Fibroblast of lung (primary cell): ENCODE measurements at regions not wholly inside any gene's neighbourhood (a gene's known extent, or its start where the extent isn't known, plus 50 kb on each side); places are given as distances from the start of the nearest gene placed in this dataset.

Experiments
- DNase-seq, 2 donors: peaks; one replicate each; pipeline versions ENCODE4 v3.0.0 to v3.0.0-alpha.2; 2010; ENCODE audit warnings: low read depth in 2 of 2
- H2AFZ ChIP-seq: 2 replicates; pipeline ENCODE4 v1.5.1; 2012; ENCODE audit warnings: low read length, control low read depth, inconsistent platforms
- H3K27ac ChIP-seq: 2 replicates; pipeline ENCODE4 v1.5.1; 2011; ENCODE audit warnings: low read length, control low read depth; ENCODE audit not compliant: insufficient read depth
- H3K27me3 ChIP-seq: 2 replicates; pipeline ENCODE4 v1.5.1; 2011; ENCODE audit warnings: mild to moderate bottlenecking, low read length; ENCODE audit not compliant: control insufficient read depth, insufficient read depth
- H3K36me3 ChIP-seq: 2 replicates; pipeline ENCODE4 v1.5.1; 2011; ENCODE audit warnings: low read length; ENCODE audit not compliant: control insufficient read depth, insufficient read depth
- H3K4me1 ChIP-seq: 2 replicates; pipeline ENCODE4 v1.5.1; 2011; ENCODE audit warnings: low read length; ENCODE audit not compliant: control insufficient read depth, insufficient read depth; ENCODE audit errors: extremely low read depth
- H3K4me2 ChIP-seq: 2 replicates; pipeline ENCODE4 v1.5.1; 2011; ENCODE audit warnings: low read length, control low read depth; ENCODE audit not compliant: insufficient read depth; ENCODE audit errors: extremely low read depth
- H3K4me3 ChIP-seq, 4 experiments: fragments of 200-600 bp in 1 of 4; sonication (generic) in 1 of 4; replicated peaks in 1 of 4; 2 replicates each; pipeline ENCODE4 v1.5.1; 2011 to 2016; ENCODE audit warnings: low read length in 4 of 4, low read depth in 3 of 4, mild to moderate bottlenecking in 3 of 4, control low read depth in 2 of 4, inconsistent platforms in 1 of 4, mixed read lengths in 1 of 4; ENCODE audit not compliant: insufficient read depth in 1 of 4; ENCODE audit errors: control extremely low read depth in 1 of 4
- H3K79me2 ChIP-seq: 2 replicates; pipeline ENCODE4 v1.5.1; 2012; ENCODE audit warnings: mild to moderate bottlenecking, low read length, inconsistent platforms; ENCODE audit not compliant: control insufficient read depth, insufficient read depth
- H3K9ac ChIP-seq: 2 replicates; pipeline ENCODE4 v1.5.1; 2011; ENCODE audit warnings: mild to moderate bottlenecking, low read length, control low read depth; ENCODE audit not compliant: insufficient read depth
- H3K9me3 ChIP-seq: 2 replicates; pipeline ENCODE4 v1.5.1; 2012; ENCODE audit warnings: low read depth, low read length; ENCODE audit not compliant: control insufficient read depth, insufficient read depth
- H4K20me1 ChIP-seq: 2 replicates; pipeline ENCODE4 v1.5.1; 2011; ENCODE audit warnings: low read length; ENCODE audit not compliant: control insufficient read depth, insufficient read depth; ENCODE audit errors: extremely low read depth
- CTCF ChIP-seq, 2 donors: IDR thresholded peaks in 1 of 2; conservative IDR thresholded peaks in 1 of 2; 1 replicate in 1 of 2; 2 replicates in 1 of 2; pipeline ENCODE4 v1.5.1; 2011 to 2012; ENCODE audit warnings: low read length in 2 of 2, control low read depth in 1 of 2, inconsistent platforms in 1 of 2, low read depth in 1 of 2, mild to moderate bottlenecking in 1 of 2
- EZH2 ChIP-seq: IDR thresholded peaks from 2 replicates; pipeline ENCODE4 v1.5.1; 2012; ENCODE audit warnings: low read length, control low read depth, mild to moderate bottlenecking; ENCODE audit errors: missing control alignments

GRCh38 chr9:103730866-103731265, 363.2 kb upstream of the SMC2 start:
- Histone ChIP-seq H3K9ac (no peak overlapping the region), H3K4me3 (no peak overlapping the region), H4K20me1 (no peaks in the 10 kb centered on the region), H3K27ac (no peak overlapping the region), H3K27me3 (no peaks in the 10 kb centered on the region), H3K36me3 (no peaks in the 10 kb centered on the region), H3K9me3 (no peaks in the 10 kb centered on the region), H3K4me2 (no peak overlapping the region), H2AFZ (no peak overlapping the region), H3K4me1 (no peaks in the 10 kb centered on the region), H3K79me2 (no peaks in the 10 kb centered on the region)
- TF ChIP-seq CTCF (conservative IDR thresholded peaks at IDR 0.05 in 1 of 2, IDR thresholded peaks at IDR 0.05 in 1 of 2; ENCODE audit: low read depth in 1 of 2, low read length in 2 of 2) (no peak), EZH2 (no peak)
- DNase-seq: no peak

- H3K36me3 ChIP-seq: no peaks in the 10 kb centered on the region
- H3K4me3 ChIP-seq: no peak overlapping the region
- no peaks in the 10 kb centered on the region for H3K4me1 ChIP-seq
- H3K79me2 ChIP-seq: no peaks in the 10 kb centered on the region
- no peaks in the 10 kb centered on the region for H3K27me3 ChIP-seq
- no peak overlapping the region for H3K27ac ChIP-seq
- no peaks in the 10 kb centered on the region for H3K9me3 ChIP-seq
- no peak overlapping the region for H2AFZ ChIP-seq
- no peaks in the 10 kb centered on the region for H4K20me1 ChIP-seq
- no peak overlapping the region for H3K9ac ChIP-seq
- no peak for DNase-seq
- no peak overlapping the region for H3K4me2 ChIP-seq
- TF ChIP-seq EZH2 (no peak), CTCF (conservative IDR thresholded peaks at IDR 0.05 in 1 of 2, IDR thresholded peaks at IDR 0.05 in 1 of 2; ENCODE audit: low read depth in 1 of 2, low read length in 2 of 2) (no peak)
Measured at GRCh38 chr9:103731541-103731940, 362.6 kb upstream of the SMC2 start.

GRCh38 chr9:103734471-103734870, 359.6 kb upstream of the SMC2 start:
- H3K27me3 ChIP-seq: no peaks in the 10 kb centered on the region
- no peak overlapping the region for H3K9ac ChIP-seq
- no peaks in the 10 kb centered on the region for H3K9me3 ChIP-seq
- no peak overlapping the region for H2AFZ ChIP-seq
- no peak overlapping the region for H3K27ac ChIP-seq
- no peak for TF ChIP-seq EZH2
- TF ChIP-seq CTCF (conservative IDR thresholded peaks at IDR 0.05 in 1 of 2, IDR thresholded peaks at IDR 0.05 in 1 of 2; ENCODE audit: low read depth in 1 of 2, low read length in 2 of 2): no peak
- no peak overlapping the region for H3K4me3 ChIP-seq
- no peak overlapping the region for H3K4me2 ChIP-seq
- no peaks in the 10 kb centered on the region for H3K4me1 ChIP-seq
- H4K20me1 ChIP-seq: no peaks in the 10 kb centered on the region
- no peaks in the 10 kb centered on the region for H3K79me2 ChIP-seq
- H3K36me3 ChIP-seq: no peaks in the 10 kb centered on the region
- no peak for DNase-seq
